Astrocyte (in vitro differentiated cells and primary cell): ENCODE measurements at regions not wholly inside any gene's neighbourhood (a gene's known extent, or its start where the extent isn't known, plus 50 kb on each side); places are given as distances from the start of the nearest gene placed in this dataset.

Experiments used
- EZH2 ChIP-seq: IDR thresholded peaks from 2 replicates; pipeline ENCODE4 v1.6.1; 2012; ENCODE audit warnings: mild to moderate bottlenecking, low read length, inconsistent platforms; ENCODE audit not compliant: insufficient read depth
- TF ChIP-seq, protein P1 (sequence below): IDR thresholded peaks from 2 replicates; pipeline ENCODE4 v1.5.1; 2011; ENCODE audit warnings: low read depth, mild to moderate bottlenecking, inconsistent platforms, low read length, moderate library complexity; ENCODE audit not compliant: insufficient read depth

DNA sequence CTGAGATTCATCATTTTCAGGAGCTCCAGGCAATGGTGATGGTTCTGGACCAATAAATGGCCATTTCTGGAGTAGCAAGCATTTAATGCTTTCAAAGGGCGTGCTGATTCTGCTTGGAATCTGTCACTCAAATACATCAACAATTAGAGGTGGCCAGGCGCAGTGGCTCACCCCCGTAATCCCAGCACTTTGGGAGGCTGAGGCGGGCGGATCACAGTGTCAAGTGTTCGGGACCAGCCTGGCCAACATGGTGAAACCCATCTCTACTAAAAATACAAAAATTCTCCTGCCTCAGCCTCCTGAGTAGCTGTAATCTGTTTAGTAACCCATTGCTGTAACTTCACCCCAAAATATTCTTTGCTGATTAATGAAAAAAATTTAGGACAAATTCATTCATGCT is 1574.2 kb downstream of the EFNB2 start:
- TF ChIP-seq, protein P1, sequence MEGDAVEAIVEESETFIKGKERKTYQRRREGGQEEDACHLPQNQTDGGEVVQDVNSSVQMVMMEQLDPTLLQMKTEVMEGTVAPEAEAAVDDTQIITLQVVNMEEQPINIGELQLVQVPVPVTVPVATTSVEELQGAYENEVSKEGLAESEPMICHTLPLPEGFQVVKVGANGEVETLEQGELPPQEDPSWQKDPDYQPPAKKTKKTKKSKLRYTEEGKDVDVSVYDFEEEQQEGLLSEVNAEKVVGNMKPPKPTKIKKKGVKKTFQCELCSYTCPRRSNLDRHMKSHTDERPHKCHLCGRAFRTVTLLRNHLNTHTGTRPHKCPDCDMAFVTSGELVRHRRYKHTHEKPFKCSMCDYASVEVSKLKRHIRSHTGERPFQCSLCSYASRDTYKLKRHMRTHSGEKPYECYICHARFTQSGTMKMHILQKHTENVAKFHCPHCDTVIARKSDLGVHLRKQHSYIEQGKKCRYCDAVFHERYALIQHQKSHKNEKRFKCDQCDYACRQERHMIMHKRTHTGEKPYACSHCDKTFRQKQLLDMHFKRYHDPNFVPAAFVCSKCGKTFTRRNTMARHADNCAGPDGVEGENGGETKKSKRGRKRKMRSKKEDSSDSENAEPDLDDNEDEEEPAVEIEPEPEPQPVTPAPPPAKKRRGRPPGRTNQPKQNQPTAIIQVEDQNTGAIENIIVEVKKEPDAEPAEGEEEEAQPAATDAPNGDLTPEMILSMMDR, result no peak
- TF ChIP-seq EZH2, result no peak
